Breast epithelium (tissue), 4 donors: ENCODE measurements at regions not wholly inside any gene's neighbourhood (a gene's known extent, or its start where the extent isn't known, plus 50 kb on each side); places are given as distances from the start of the nearest gene placed in this dataset.
A peak's percentile ranks its signal among the peaks of the same experiment; 100 is the strongest.

Experiments used
- DNase-seq, 2 donors: peaks; one replicate each; pipeline ENCODE4 v3.0.0-alpha.2; 2019; ENCODE audit warnings: low spot score in 2 of 2
- H3K27ac ChIP-seq, 2 donors: fragments of 200-600 bp; sonication (generic) in 1 of 2; one replicate each; pipeline ENCODE4 v1.5.1; 2016 to 2019; ENCODE audit warnings: mild to moderate bottlenecking in 1 of 2
- H3K27me3 ChIP-seq, 2 donors: fragments of 200-600 bp; sonication (generic) in 1 of 2; one replicate each; pipeline versions ENCODE4 v1.5.1 to v1.6.0; 2017 to 2019; ENCODE audit warnings: control low read depth in 1 of 2, mild to moderate bottlenecking in 1 of 2
- H3K36me3 ChIP-seq: fragments of 200-600 bp; one replicate; pipeline ENCODE4 v1.5.1; 2019
- H3K4me1 ChIP-seq, 2 donors: fragments of 200-600 bp; sonication (generic); one replicate each; pipeline ENCODE4 v1.5.1; 2016 to 2019; ENCODE audit warnings: control low read depth in 1 of 2
- H3K4me3 ChIP-seq, 3 donors: fragments of 200-600 bp; sonication (generic); 1 replicate in 2 of 3; 2 replicates in 1 of 3; pipeline ENCODE4 v1.5.1; 2016 to 2019; ENCODE audit warnings: mild to moderate bottlenecking in 3 of 3, moderate library complexity in 2 of 3
- H3K9me3 ChIP-seq, 2 donors: fragments of 200-600 bp; sonication (generic) in 1 of 2; one replicate each; pipeline ENCODE4 v1.5.1; 2016 to 2019; ENCODE audit warnings: control low read depth in 1 of 2
- CTCF ChIP-seq, 3 donors: fragments of 450-650 bp; IDR thresholded peaks; one replicate each; pipeline ENCODE4 v1.5.1; 2016 to 2017; ENCODE audit warnings: antibody characterized with exemption in 3 of 3, mild to moderate bottlenecking in 3 of 3, moderate library complexity in 3 of 3
- POLR2A ChIP-seq: fragments of 450-650 bp; IDR thresholded peaks from one replicate; pipeline ENCODE4 v1.6.1; 2016; ENCODE audit warnings: antibody characterized with exemption, mild to moderate bottlenecking, moderate library complexity
- POLR2AphosphoS5 ChIP-seq, 3 donors: sonication (generic); formaldehyde crosslinking; IDR thresholded peaks; one replicate each; pipeline ENCODE4 v1.6.1; 2017; ENCODE audit warnings: antibody characterized with exemption in 3 of 3
- intact Hi-C: fragments of 100-400 bp; cut with DNase I; formaldehyde crosslinking; loops from one replicate; pipeline ENCODE4 v1.15.1; 2023; ENCODE audit warnings: low total_unique reads

- H3K4me1 ChIP-seq, result no peaks in the 10 kb centered on the region
- no peak for DNase-seq
Observed at GRCh38 chr6:50653253-50653652, 60.1 kb upstream of the TFAP2D start.

GRCh38 chr6:50654155-50654554 lies 59.2 kb upstream of the TFAP2D start:
- TF ChIP-seq CTCF (IDR thresholded peaks at IDR 0.05) (no peak), POLR2AphosphoS5 (IDR thresholded peaks at IDR 0.05) (no peak), POLR2A (no peak)
- DNase-seq, result no peak
- H3K27me3 ChIP-seq, result no peaks in the 10 kb centered on the region
- H3K36me3 ChIP-seq, result no peaks in the 10 kb centered on the region
- H3K9me3 ChIP-seq, result peaks cover 0 to 11% of the 10 kb centered on the region in 2 donors
- no peak overlapping the region for H3K27ac ChIP-seq
- no peak overlapping the region for H3K4me3 ChIP-seq
- H3K4me1 ChIP-seq, result no peaks in the 10 kb centered on the region
- intact Hi-C loops, result no loop called here

More at GRCh38 chr6:50653253-50653652, 60.1 kb upstream of the TFAP2D start:
- Histone ChIP-seq H3K27ac (no peak overlapping the region), H3K4me3 (no peak overlapping the region), H3K27me3 (no peaks in the 10 kb centered on the region), H3K9me3 (peaks cover 0 to 15% of the 10 kb centered on the region in 2 donors), H3K36me3 (no peaks in the 10 kb centered on the region)
- no peak for TF ChIP-seq CTCF (IDR thresholded peaks at IDR 0.05)
- intact Hi-C loops, result no loop called here

- no peaks in the 10 kb centered on the region for H3K27me3 ChIP-seq
- no peak for DNase-seq
- H3K36me3 ChIP-seq, result no peaks in the 10 kb centered on the region
- no peaks in the 10 kb centered on the region for H3K9me3 ChIP-seq
- no peak overlapping the region for H3K4me3 ChIP-seq
- no peak for TF ChIP-seq POLR2A
- peak in 2 of 3 donors; percentile 25 to 43 for TF ChIP-seq CTCF (IDR thresholded peaks at IDR 0.05)
- H3K4me1 ChIP-seq, result no peaks in the 10 kb centered on the region
- H3K27ac ChIP-seq, result no peak overlapping the region
- intact Hi-C loops, result no loop called here
Observed at GRCh38 chr6:50655848-50656453, 57.4 kb upstream of the TFAP2D start.

- no peaks in the 10 kb centered on the region for H3K9me3 ChIP-seq
- no peaks in the 10 kb centered on the region for H3K36me3 ChIP-seq
- H3K4me1 ChIP-seq, result no peaks in the 10 kb centered on the region
- intact Hi-C loops, result no loop called here
- DNase-seq, result no peak
- H3K4me3 ChIP-seq, result no peak overlapping the region
- no peaks in the 10 kb centered on the region for H3K27me3 ChIP-seq
- TF ChIP-seq POLR2A, result no peak
- no peak for TF ChIP-seq CTCF (IDR thresholded peaks at IDR 0.05)
- no peak for TF ChIP-seq POLR2AphosphoS5 (IDR thresholded peaks at IDR 0.05)
- no peak overlapping the region for H3K27ac ChIP-seq
Observed at GRCh38 chr6:50657513-50657912, 55.8 kb upstream of the TFAP2D start.

GRCh38 chr6:50658561-50658960 lies 54.8 kb upstream of the TFAP2D start:
- H3K27ac ChIP-seq, result no peak overlapping the region
- intact Hi-C loops, result no loop called here
- no peaks in the 10 kb centered on the region for H3K4me1 ChIP-seq
- TF ChIP-seq POLR2AphosphoS5 (IDR thresholded peaks at IDR 0.05) (no peak), POLR2A (no peak), CTCF (IDR thresholded peaks at IDR 0.05) (no peak)
- no peak overlapping the region for H3K4me3 ChIP-seq
- H3K9me3 ChIP-seq, result no peaks in the 10 kb centered on the region
- no peaks in the 10 kb centered on the region for H3K36me3 ChIP-seq
- DNase-seq, result no peak
- H3K27me3 ChIP-seq, result no peaks in the 10 kb centered on the region
